ENCODE measurements at regions not wholly inside any gene's neighbourhood (a gene's known extent, or its start where the extent isn't known, plus 50 kb on each side); places are given as distances from the start of the nearest gene placed in this dataset.

- Histone ChIP-seq H3K27me3 (ENCODE audit: insufficient read depth) (no peaks in the 10 kb centered on the region), H3K9me2 (no peaks in the 10 kb centered on the region), H4K20me1 (ENCODE audit: insufficient read depth) (no peaks in the 10 kb centered on the region), H3F3A (replicated peaks; ENCODE audit: insufficient read depth) (peaks cover 6% of the 10 kb centered on the region), H3K4me3 (ENCODE audit: low read depth in 2 of 2, low read length in 1 of 2) (no peak overlapping the region), H3K4me2 (no peak overlapping the region), H3K9ac (no peak overlapping the region), H3K4me1 (ENCODE audit: control insufficient read depth in 1 of 2, insufficient read depth in 2 of 2, low read depth in 1 of 2, low read length in 1 of 2) (no peaks in the 10 kb centered on the region), H3K27ac (ENCODE audit: low read depth in 2 of 2, low read length in 1 of 2) (no peak overlapping the region), H3K36me3 (replicated peaks in 1 of 2; ENCODE audit: control insufficient read depth in 1 of 2, insufficient read depth in 2 of 2, low read length in 1 of 2) (no peaks in the 10 kb centered on the region), H2AFZ (ENCODE audit: low read depth) (no peak overlapping the region), H3K79me2 (ENCODE audit: insufficient read depth) (no peaks in the 10 kb centered on the region), H3K9me3 (no peaks in the 10 kb centered on the region)
- WGBS (ENCODE audit: low lambda C conversion rate): 76% methylated on average over 4 of the region's 4 CpGs
- DNase-seq: no peak
- ChIA-PET POLR2A (no interaction called here), CTCF (no interaction called here)
- no peak for TF ChIP-seq ZBTB33 (IDR thresholded peaks at IDR 0.05; ENCODE audit: borderline replicate concordance, low read depth)
- no peak for TF ChIP-seq POLR2AphosphoS5 (IDR thresholded peaks at IDR 0.05; ENCODE audit: low read depth, low read length)
- TF ChIP-seq FOSL2 (IDR thresholded peaks at IDR 0.05; ENCODE audit: borderline replicate concordance, low read depth): no peak
- no peak for TF ChIP-seq RCOR1 (IDR thresholded peaks at IDR 0.05; ENCODE audit: low read length)
- TF ChIP-seq REST (IDR thresholded peaks at IDR 0.05; ENCODE audit: low read depth, low read length): no peak
- TF ChIP-seq USF2 (IDR thresholded peaks at IDR 0.05; ENCODE audit: borderline replicate concordance, low read depth, low read length): no peak
- no peak for TF ChIP-seq RFX5 (IDR thresholded peaks at IDR 0.05; ENCODE audit: low read length)
- no peak for TF ChIP-seq RAD21 (IDR thresholded peaks at IDR 0.05; ENCODE audit: low read length)
- TF ChIP-seq SMC3 (IDR thresholded peaks at IDR 0.05; ENCODE audit: low read depth, low read length): no peak
- TF ChIP-seq FOXM1 (IDR thresholded peaks at IDR 0.05; ENCODE audit: low read depth): no peak
- TF ChIP-seq NRF1 (IDR thresholded peaks at IDR 0.05; ENCODE audit: low read depth, low read length): no peak
Observed at GRCh38 chr10:89100680-89101079, 106.4 kb downstream of the CH25H start.

GRCh38 chr10:89097226-89097625 lies 106.6 kb downstream of the FAS start:
- no peak overlapping the region for H2AFZ ChIP-seq (ENCODE audit: low read depth)
- no peaks in the 10 kb centered on the region for H3K79me2 ChIP-seq (ENCODE audit: insufficient read depth)
- H3K36me3 ChIP-seq (replicated peaks in 1 of 2; ENCODE audit: control insufficient read depth in 1 of 2, insufficient read depth in 2 of 2, low read length in 1 of 2): no peaks in the 10 kb centered on the region
- H3F3A ChIP-seq (replicated peaks; ENCODE audit: insufficient read depth): no peaks in the 10 kb centered on the region
- H3K4me1 ChIP-seq (ENCODE audit: control insufficient read depth in 1 of 2, insufficient read depth in 2 of 2, low read depth in 1 of 2, low read length in 1 of 2): no peaks in the 10 kb centered on the region
- TF ChIP-seq RCOR1 (IDR thresholded peaks at IDR 0.05; ENCODE audit: low read length) (no peak), USF1 (IDR thresholded peaks at IDR 0.05; ENCODE audit: borderline replicate concordance, low read depth) (no peak)
- no peaks in the 10 kb centered on the region for H3K27me3 ChIP-seq (ENCODE audit: insufficient read depth)
- POLR2A ChIA-PET: no interaction called here
- CTCF ChIA-PET: no interaction called here
- H3K27ac ChIP-seq (ENCODE audit: low read depth in 2 of 2, low read length in 1 of 2): no peak overlapping the region
- 79% methylated on average over 2 of the region's 2 CpGs for WGBS (ENCODE audit: low lambda C conversion rate)
- H3K4me3 ChIP-seq (ENCODE audit: low read depth in 2 of 2, low read length in 1 of 2): no peak overlapping the region
- no peaks in the 10 kb centered on the region for H4K20me1 ChIP-seq (ENCODE audit: insufficient read depth)
- H3K9ac ChIP-seq: no peak overlapping the region
- H3K9me2 ChIP-seq: no peaks in the 10 kb centered on the region
- no peak overlapping the region for H3K4me2 ChIP-seq
- DNase-seq: no peak
- no peaks in the 10 kb centered on the region for H3K9me3 ChIP-seq

All from SK-N-SH (cell line).